ENCODE measurements at regions not wholly inside any gene's neighbourhood (a gene's known extent, or its start where the extent isn't known, plus 50 kb on each side); places are given as distances from the start of the nearest gene placed in this dataset.
"Not testable (repeated sequence)": the region's sequence is repeated elsewhere in the genome, so short reads cannot be mapped to it uniquely, and the experiment has no call there.

DNA sequence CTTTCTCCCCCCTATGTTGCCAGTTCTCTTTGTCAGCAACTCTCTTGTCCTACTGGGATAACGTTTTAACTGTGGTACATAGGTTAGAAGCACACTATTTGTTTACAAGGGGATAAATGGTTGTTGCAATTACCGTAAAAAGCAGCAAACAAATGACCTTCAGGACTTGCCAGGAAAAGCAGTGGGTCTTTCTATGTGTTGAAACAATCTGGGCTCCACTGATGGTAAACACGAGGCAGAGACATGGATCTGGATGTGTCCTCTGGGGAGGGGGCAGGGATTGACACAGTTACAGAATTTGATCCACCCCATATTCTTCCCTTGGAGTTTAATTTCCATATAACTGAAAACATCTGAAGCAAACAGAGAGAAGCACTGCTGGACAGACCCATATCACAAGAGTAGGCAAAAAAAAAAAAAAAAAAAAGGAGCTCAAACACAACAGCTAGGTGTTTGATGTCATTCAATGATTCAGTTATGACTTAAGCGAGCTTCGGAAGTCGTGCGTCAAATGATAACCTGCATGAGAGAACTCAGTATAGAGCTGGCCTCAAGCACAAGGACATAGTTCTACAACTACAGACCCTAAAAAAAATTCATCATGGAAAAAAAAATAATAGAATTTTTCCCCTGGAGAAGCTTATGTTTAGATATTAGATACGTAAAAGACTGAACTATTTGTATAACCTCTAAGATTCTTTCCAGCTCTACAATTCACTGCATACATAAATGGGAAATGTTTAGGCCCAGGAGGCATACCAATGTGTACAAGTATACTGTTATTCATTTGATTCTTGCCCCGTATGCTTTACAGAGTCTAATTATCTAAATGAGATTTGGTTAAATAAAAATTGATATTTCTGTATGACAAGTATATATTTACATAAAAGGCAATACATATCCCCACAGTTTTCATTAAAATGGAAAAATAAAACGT, 127.7 kb downstream of the ALDH8A1 start:
- DNase-seq: peak in 1 of 2 experiments; percentile 13

DNA sequence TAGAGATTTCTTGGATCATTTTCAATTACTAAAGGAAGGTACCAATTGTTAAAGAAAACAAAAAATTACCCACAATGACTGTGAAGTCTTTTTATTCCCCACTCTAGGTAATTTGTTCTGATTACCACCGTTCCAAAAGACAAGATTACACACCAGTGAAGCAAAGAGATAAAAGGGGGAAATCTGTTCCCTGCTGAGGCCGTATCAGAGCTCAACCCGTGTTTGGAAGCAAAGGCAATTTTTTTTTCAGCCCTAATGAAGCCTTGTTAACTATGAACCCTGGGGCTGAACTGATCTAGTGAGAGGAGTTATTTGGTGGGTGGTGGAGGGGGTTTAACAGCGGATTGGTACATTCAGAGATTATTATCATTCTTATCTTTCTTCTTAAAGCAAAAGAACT, 128.5 kb downstream of the ALDH8A1 start:
- no peak for DNase-seq

DNA sequence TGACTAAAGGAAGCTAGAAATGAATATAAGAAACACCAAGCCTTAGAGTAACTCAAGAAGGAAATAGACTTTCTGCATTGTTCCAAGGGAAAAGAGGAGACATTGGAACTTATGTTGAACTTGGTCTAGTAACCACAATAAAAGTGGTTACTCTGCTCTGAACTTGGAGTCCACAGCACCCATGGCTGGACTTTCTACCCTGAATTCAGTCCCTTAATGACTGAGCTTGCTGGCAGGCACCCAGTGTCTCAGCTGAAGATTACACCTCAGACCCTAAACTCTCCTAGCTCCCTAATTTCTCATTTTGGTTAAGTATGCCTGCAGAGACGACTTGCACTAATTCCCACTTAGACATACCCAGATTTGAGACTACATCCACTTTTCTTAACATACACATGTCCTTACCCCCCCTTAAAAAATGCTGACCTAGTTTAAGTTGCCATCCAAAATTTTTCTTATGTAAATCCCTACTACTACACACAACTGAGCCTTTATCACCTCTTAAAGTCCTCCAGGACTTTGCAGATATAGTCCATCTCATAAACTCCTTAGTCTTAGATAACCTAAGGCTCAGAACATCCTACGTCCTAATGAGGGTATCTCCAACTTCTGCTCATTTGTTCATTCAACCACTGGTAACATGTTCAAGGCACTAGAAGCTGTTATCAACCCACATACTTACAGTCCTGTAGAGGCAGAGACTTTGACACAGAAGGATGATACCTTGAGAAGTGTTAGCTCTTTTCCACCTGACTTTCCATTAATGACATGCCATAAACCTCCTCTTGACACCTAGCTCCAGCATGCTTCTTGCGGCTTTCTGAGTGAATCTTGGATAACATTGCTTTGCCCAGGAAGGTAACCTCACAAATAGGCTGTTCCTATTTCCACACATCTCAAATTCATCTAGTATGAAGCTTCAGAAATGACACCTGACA, 129.8 kb downstream of the ALDH8A1 start:
- DNase-seq: no peak

DNA sequence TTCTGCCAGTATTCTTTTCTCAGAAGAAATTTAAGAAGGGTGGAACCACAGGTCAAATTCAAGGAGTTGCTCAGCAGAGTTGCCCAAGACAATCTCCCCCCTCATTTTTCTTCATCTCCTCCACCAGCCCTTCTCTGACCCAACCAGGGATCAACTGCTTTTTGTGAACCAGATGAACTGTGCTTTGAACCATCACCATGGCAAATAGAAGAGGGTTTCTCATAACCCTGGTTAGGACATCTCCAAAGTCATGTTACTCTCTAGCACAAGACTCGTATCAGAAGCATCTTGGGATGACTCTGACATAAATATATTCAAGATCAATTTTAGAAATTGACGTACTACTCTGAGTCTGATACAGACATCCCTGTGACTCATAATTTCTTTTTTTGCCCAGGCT, 130.7 kb downstream of the ALDH8A1 start:
- no peak for DNase-seq

DNA sequence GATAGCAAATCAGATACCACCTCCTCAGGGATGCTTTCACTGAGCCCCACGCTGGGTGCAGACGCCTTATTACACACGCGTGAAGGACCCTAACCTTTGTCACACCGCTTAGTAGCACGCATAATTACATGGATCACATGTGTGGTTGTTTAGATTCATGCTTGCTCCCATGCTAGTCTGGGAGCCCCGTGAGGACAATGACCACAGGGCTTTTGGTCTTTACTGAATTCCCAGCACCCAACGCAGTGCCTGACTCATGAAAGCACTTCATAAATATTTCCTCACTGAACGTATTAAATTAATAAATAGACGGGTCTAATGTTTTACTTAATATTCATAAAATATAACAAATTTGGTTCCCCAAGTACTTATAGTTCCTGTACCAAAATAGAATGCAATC, 132.5 kb downstream of the ALDH8A1 start:
- no peak for DNase-seq

DNA sequence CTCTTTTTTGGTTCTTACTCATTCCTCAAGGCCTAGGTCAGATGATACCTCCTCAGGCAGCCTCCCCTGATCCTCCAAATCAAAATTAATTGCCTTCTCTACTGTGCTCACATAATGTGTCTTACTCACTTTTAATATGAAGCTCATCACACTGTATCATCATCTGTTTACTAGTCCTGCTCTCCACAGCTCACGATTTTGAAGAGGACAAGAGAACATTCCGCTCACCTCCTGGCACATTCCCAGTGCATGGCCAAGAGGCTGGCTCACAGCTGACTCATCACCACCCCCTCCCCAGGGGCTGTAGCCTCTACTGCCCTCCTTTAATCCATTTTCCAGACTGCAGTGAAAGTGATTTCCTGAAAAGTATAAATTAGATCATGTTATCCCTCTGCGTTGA, 133.1 kb downstream of the ALDH8A1 start:
- no peak for DNase-seq

DNA sequence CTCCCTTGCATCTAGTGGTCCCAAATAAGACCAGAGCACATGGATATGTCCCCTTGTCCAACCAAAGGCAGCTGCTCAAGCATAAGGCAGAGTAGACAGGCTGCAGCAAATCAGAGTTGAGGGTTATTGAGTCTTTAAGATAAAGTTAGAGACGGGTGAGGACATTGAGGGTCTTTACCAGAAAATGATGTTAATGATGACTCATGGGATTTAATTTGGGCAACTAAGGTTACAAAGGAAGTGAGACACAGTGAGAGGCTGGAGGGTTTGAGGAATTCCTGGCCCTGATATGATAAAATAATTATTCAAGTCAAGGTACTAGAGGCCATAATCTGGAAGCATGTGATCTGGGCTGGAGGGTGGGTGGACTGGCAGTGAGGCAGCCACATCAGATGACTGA, 133.6 kb downstream of the ALDH8A1 start:
- no peak for DNase-seq

DNA sequence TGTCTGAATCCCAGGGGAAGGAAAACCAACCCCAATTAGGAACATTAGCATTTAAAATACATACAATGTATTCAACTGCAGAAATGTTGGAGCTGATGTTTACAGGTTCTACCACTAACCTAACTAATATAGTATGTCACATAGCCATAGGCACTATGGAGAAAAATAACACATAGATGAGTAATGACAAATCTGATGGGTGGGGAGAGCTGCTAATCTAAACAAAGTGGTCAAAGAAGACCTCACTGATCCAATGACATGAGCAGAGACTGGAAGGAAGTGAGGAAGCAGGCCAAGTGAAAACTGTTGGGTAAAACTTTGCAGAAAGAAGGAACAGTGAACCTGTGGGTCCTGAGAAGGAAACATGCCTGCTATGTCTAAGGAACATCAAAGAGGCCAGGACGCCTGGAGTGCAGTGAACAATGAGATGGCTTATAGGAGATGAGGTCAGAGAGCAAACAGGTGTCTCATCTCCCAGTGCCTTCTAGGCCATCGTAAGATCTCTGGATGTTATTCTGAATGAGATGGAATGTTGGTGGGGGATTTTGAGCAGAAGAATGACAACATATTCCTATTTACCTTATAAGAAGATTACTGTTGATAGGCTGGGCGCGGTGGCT, 135.7 kb downstream of the ALDH8A1 start:
- DNase-seq: no peak

DNA sequence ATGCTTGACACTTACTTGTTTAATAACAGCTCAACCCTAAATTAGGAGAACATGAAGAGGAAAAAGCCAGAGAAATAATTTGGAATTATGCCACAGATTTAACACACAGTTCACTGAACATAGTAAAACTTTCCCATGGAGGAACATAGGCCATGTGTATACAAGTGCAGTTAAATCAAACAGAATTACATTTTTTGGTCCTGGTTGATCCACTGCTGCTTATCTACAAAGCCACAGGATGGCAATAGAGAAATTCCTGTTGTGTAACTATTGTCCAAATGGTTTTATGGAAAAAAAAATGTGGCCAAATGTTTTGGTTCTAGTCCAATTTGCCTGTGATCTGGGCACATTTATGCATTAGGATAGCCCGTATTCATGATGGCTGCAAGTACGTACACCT, 136.8 kb downstream of the ALDH8A1 start:
- DNase-seq: no peak

DNA sequence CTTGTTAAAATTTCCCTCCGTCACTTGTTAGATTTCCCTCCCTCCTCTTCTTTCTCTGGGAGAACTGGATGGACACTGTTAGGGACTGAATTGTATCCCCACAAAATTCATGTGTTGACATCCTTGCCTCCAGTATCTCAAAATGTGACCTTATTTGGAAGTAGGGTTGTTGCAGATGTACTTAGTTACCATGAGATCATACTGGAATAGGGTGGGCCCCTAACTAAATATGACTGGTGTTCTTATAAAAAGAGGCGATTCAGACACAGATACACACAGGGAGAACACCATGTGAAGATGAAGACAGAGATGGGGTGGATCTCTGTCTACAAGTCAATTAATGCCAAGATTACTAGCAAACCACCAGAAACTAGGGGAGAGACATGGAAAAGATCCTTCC, 139.5 kb downstream of the ALDH8A1 start:
- DNase-seq: no peak

DNA sequence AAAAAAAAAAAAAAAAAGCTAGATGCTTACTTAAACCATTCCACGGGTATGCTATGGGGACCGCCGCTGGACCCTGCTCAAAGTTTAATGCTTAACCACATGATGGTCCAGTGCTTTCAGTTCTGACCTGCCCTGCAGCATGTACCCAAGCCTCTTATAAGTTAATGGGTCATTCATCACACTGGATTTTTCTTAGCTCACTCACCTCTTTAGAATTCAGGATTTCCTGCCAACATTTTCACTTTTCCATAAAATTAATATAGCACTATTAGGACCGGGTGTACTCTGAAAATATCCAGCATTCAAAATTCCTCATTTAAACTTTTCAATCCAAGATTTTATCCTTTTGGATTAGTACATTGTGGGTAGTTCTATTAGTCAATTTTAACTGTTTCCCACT, 140.8 kb downstream of the ALDH8A1 start:
- no peak for DNase-seq

DNA sequence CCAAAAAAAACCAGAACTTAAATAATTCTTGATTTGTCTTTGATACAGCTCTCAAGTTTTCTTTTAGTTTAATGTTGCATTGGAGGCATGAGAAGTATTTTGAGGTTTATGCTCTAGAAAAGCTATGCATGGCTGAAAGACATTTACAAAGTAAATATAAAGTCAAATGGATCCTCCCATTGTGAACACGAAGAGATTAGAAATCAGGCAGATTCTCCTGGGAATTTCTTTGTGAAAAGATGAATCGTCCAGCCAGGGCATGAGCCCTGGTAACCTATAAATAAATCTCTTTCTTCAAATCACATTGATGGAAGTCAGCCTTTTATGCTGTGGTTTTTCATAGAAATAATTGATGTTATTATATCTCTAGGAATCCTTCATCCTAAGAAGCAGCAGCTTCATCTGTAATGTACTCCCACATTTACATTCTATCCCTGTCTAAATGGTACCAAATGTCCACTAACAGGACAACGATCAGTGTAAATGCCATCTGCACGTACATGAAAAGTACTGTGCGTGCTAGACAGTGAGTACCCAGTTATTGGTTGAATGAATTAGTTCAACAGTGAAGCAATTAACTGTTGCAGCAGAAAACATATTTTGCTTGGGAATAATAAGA, 143.6 kb downstream of the ALDH8A1 start:
- DNase-seq: no peak

DNA sequence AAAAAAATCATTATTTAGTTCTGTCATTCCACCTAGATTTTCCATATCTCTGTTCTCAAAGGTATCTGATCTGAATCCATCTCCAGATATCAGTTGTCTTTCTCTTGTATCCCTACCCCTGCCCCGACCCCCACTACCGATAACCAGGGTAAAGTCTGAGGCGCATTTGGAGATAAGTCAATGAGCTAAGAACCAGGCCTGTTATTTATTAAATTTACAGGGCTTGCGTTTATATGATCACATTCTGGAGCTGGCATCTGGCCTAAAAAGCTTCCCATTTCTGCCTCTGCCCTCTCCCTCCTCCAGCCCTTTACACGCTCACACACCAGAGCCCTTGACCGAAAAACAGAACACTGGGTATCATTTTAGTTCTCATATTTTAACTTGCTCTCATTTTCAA, 144.7 kb downstream of the ALDH8A1 start:
- no peak for DNase-seq

DNA sequence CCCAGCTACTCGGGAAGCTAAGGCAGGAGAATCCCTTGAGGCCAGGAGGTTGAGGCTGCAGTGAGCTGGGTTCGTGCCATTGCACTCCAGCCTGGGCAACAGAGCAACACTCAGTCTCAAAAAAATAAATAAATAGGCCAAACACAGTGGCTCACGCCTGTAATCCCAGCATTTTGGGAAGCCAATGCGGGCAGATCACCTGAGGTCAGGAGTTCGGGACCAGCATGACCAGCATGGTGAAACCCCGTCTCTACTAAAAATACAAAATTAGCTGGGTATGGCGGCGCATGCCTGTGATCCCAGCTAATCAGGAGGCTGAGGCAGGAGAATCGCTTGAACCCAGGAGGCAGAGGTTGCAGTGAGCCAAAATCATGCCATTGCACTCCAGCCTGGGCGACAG, 145.6 kb downstream of the ALDH8A1 start:
- DNase-seq: not testable (repeated sequence)

DNA sequence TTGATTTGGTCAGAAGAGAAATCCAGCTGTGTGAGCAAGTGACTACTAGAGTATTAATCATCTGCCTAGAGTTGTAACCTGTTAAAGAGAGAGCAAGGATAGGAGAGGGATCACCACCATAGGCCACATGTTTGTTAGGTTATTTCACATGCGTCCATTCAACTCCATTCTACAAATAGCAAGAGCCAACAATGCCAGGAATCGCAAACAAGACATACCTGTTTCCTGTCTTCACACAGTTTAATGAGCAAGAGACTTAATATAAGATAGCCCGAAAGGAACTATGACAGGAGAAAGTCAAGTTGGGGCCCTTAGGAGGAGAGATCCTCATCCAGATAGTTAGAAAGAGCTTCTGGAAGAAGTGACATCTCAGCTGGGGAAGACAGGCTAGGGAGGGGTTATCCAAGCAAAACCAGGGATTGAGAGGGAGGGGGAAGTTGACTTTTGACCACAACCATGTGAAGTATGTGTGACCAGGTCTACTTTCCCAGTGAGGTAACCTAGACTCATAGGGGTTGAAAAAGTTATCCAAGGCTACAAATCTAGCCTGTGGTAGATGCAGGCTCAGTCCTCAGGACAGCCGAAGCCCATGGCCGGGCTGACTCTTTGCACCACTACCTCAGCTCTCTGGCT, 147.4 kb downstream of the ALDH8A1 start:
- DNase-seq: no peak

DNA sequence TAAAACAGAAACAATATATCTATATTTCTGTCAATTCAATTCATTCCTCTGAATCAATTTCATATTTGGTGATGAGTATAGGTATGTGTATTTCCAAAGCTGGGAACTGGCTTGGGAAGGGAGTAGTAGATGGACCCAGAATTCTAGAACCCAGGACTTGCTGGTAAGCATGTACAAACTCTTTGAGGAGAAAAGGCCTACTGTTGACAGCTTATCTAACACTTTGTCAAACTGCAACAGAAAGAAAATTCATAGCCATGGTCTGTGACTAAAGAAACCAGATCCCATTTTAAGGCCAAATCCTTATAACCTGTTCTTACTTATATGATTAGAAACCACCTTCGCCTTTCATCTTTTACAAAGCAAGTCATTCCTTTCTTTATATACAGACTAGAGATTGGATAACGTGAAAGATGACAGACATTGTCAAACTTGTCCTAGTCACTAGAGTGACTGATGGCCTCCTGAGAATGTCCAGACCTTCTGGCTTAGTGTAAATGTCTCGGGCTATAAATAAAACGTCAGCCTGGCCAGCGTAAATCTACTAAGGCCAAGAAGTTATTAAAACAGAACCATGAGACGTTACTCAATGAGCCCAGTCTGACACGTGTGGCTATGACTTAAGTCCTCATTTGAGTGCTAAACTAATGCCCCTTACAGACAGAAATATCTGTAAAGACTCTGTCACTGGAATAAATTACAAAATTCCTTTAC, 152.3 kb downstream of the ALDH8A1 start:
- DNase-seq: no peak

DNA sequence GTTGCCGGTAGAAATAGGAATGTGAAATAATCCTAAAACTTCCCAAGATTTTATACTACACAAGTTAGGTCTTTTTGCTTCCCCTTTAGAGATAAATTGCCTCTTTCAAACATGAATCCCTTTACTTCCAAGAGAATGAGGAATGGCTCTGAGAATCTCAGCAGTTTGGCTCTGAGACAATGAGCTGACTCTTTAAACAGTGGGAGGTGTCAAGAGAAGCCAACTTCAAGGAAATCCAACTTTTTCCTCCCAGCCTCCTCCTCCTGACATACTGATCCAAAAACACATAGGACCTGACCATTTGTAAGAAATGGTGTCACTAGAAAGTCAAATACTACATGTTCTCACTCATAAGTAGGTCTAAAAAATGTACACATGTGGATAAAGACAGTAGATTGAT, 154.2 kb downstream of the ALDH8A1 start:
- no peak for DNase-seq

DNA sequence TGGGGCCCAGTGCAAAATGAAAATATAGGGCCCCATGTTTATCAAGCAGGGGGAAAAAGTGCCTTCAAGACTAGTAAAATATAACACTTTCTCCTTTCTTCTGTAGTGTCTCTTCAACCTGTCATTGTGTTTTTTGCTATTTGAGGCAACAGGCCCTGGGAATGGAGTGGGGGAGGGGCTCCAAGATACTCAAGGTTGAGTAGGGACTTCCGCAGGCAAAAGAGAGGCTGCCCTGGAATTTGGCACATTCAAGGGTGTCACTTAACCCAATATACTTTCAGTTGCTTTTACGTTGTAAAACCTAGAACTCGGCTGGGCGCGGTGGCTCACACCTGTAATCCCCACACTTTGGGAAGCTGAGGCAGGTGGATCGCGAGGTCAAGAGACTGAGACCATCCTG, 154.9 kb downstream of the ALDH8A1 start:
- DNase-seq: no peak

DNA sequence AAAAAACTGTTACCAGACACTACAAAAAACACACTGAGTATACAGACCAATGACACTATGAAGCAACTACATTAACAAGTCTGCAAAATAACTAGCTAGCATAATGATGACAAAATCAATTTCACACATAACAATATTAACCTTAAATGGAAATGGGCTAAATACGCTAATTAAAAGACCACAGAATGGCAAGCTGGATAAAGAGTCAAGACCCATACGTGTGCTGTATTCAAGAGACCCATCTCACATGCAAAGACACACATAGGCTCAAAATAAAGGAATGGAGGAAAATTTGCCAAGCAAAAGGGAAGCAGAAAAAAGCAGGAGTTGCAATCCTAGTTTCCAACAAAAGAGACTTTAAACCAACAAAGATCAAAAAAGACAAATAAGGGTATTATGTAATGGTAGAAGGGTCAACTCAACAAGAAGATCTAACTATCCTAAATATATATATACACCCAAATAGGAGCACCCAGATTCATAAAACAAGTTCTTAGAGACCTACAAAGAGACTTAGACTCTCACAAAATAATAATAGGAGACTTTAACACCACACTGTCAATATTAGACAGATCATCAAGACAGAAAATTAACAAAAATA, 158.6 kb downstream of the ALDH8A1 start:
- DNase-seq: not testable (repeated sequence)

DNA sequence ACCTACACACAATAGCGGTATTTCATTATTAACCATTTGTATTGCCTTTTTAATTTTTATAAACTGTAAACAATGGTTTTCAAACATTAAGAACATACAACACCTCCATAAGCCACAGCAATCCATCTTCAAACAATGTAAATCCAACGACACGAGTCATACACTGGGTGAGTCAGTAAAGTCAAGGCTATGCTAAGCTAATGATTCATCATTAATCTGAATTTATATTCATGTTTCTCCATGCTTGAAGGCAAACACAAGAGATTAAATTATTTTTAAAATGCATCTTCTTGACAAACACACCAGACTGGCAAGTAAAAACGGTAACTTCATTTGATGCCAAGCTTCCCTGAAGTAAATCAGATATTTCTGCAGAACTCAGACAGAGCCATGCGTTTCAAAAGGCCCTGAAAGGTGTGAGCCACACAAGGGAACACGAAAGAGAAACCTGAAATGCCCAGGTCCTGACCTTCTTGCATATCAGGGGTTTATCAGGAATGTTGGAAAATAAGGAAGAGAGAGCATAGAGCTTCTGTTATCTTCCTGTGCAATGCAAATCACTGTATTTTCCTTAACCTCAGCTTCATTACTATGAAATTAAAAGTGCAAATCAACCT, 162.5 kb downstream of the ALDH8A1 start:
- peak; percentile 25 to 63 for DNase-seq

DNA sequence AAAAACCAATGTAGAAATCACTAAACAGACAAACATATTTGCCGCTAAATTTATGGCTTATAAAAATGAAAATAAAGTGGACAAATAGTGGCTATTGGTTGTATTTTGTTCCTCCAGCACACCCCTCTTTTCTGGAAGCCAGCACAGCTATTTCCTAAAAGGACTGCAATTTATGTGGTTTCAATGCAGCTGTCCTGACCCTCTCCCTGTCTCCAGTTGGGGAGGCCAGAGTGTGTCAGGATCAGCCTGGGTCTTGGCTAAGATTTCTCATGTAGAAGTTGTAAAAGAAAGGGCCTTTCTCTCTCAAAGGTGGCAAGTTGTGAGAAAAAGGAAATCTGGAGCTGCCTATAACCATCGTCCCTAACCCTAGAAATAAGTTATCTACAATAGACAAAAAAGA, 165.6 kb downstream of the ALDH8A1 start:
- DNase-seq: no peak
